IMR-90 (cell line): ENCODE measurements at regions not wholly inside any gene's neighbourhood (a gene's known extent, or its start where the extent isn't known, plus 50 kb on each side); places are given as distances from the start of the nearest gene placed in this dataset.

ENCODE experiments used
- ATAC-seq: fragments of 200-7000 bp; cut with Tn5 transposase; 2 replicates; pipeline ENCODE4 v1.9.1; 2020; ENCODE audit warnings: low read depth, mild to moderate bottlenecking, moderate library complexity
- BruUV-seq: library from RNA; stranded (reverse); fragments of 400-500 nt; replicated peaks from 2 replicates; lab custom pipeline; 2021; lab: Mats Ljungman, UMichigan
- CTCF ChIA-PET: fragments of 300-600 bp; formaldehyde crosslinking; extraction: SDS; loops from one replicate; lab custom pipeline; 2021; ENCODE audit warnings: antibody characterized with exemption; lab: Yijun Ruan, JAX
- POLR2A ChIA-PET: fragments of 300-600 bp; sonication (Branson Sonifier 250); formaldehyde crosslinking; loops from one replicate; lab custom pipeline; 2022; ENCODE audit warnings: antibody characterized with exemption; ENCODE audit not compliant: unreplicated experiment; lab: Charles Lee
- DNase-seq: peaks from one replicate; pipeline ENCODE4 v3.0.0; 2013
- H2AFZ ChIP-seq: replicated peaks from 2 replicates; pipeline ENCODE3; 2013; ENCODE audit warnings: low read length, mild to moderate bottlenecking; ENCODE audit not compliant: poor library complexity
- H2AK5ac ChIP-seq: 2 replicates; pipeline ENCODE4 v1.6.1; 2013; ENCODE audit warnings: low read depth, low read length, inconsistent platforms
- H2AK9ac ChIP-seq: replicated peaks from 2 replicates; pipeline ENCODE3; 2013; ENCODE audit warnings: mild to moderate bottlenecking, low read depth, low read length, moderate library complexity; ENCODE audit not compliant: poor library complexity
- H2BK120ac ChIP-seq: 2 replicates; pipeline ENCODE4 v1.6.1; 2013; ENCODE audit warnings: low read depth, low read length, inconsistent platforms
- H2BK15ac ChIP-seq: 3 replicates; pipeline ENCODE4 v1.6.1; 2013; ENCODE audit warnings: low read depth, low read length, inconsistent platforms
- H2BK20ac ChIP-seq: 2 replicates; pipeline ENCODE4 v1.6.1; 2013; ENCODE audit warnings: low read depth, mild to moderate bottlenecking, inconsistent platforms, low read length, moderate library complexity
- H2BK5ac ChIP-seq: 2 replicates; pipeline ENCODE4 v1.6.1; 2013; ENCODE audit warnings: mild to moderate bottlenecking, low read depth, low read length, inconsistent platforms; ENCODE audit not compliant: poor library complexity, severe bottlenecking
- H3K14ac ChIP-seq: replicated peaks from 2 replicates; pipeline ENCODE4 v1.6.1; 2013; ENCODE audit warnings: low read depth, low read length, inconsistent platforms
- H3K18ac ChIP-seq: 2 replicates; pipeline ENCODE4 v1.6.1; 2013; ENCODE audit warnings: low read depth, low read length, control low read depth
- H3K23ac ChIP-seq: 2 replicates; pipeline ENCODE4 v1.6.1; 2013; ENCODE audit warnings: low read depth, low read length, inconsistent platforms
- H3K27ac ChIP-seq: 2 replicates; pipeline ENCODE4 v1.5.1; 2013; ENCODE audit warnings: mild to moderate bottlenecking, control low read depth, low read length; ENCODE audit not compliant: insufficient read depth
- H3K27me3 ChIP-seq: 2 replicates; pipeline ENCODE4 v1.6.1; 2013; ENCODE audit warnings: low read length; ENCODE audit not compliant: control insufficient read depth, insufficient read depth
- H3K36me3 ChIP-seq: 2 replicates; pipeline ENCODE4 v1.6.1; 2013; ENCODE audit warnings: low read length, mixed read lengths; ENCODE audit not compliant: control insufficient read depth, insufficient read depth
- H3K4ac ChIP-seq: 2 replicates; pipeline ENCODE4 v1.6.1; 2013; ENCODE audit warnings: low read depth, low read length, inconsistent platforms
- H3K4me1 ChIP-seq: 2 replicates; pipeline ENCODE4 v1.6.1; 2013; ENCODE audit warnings: low read length, mixed read lengths; ENCODE audit not compliant: control insufficient read depth, insufficient read depth
- H3K4me2 ChIP-seq: 2 replicates; pipeline ENCODE4 v1.6.1; 2013; ENCODE audit warnings: low read depth, mild to moderate bottlenecking, control low read depth, low read length, moderate library complexity
- H3K4me3 ChIP-seq: 2 replicates; pipeline ENCODE4 v1.5.1; 2013; ENCODE audit warnings: low read depth, mild to moderate bottlenecking, control low read depth, low read length, moderate library complexity; ENCODE audit not compliant: insufficient read depth
- H3K56ac ChIP-seq: 2 replicates; pipeline ENCODE4 v1.6.1; 2013; ENCODE audit warnings: low read length, inconsistent platforms; ENCODE audit not compliant: insufficient read depth; ENCODE audit errors: extremely low read depth
- H3K79me1 ChIP-seq, 2 experiments: 2 replicates each; pipeline ENCODE4 v1.6.1; 2013; ENCODE audit warnings: low read length in 2 of 2, inconsistent platforms in 1 of 2, low read depth in 1 of 2
- H3K9ac ChIP-seq: 2 replicates; pipeline ENCODE4 v1.6.1; 2013; ENCODE audit warnings: low read depth, low read length, control low read depth
- H3K9me1 ChIP-seq: 2 replicates; pipeline ENCODE4 v1.6.1; 2013; ENCODE audit warnings: low read length, inconsistent platforms; ENCODE audit not compliant: insufficient read depth
- H3K9me3 ChIP-seq: 2 replicates; pipeline ENCODE4 v1.6.1; 2013; ENCODE audit warnings: low read length; ENCODE audit not compliant: control insufficient read depth, insufficient read depth
- H4K20me1 ChIP-seq: 2 replicates; pipeline ENCODE4 v1.6.1; 2013; ENCODE audit warnings: low read length, inconsistent platforms; ENCODE audit not compliant: insufficient read depth
- H4K5ac ChIP-seq: 2 replicates; pipeline ENCODE4 v1.6.1; 2013; ENCODE audit warnings: mild to moderate bottlenecking, low read depth, low read length, control low read depth
- H4K8ac ChIP-seq, 2 experiments: 2 replicates each; pipeline ENCODE4 v1.6.1; 2013; ENCODE audit warnings: low read depth in 2 of 2, low read length in 2 of 2, control low read depth in 1 of 2, inconsistent platforms in 1 of 2
- H4K91ac ChIP-seq: 2 replicates; pipeline ENCODE4 v1.6.1; 2013; ENCODE audit warnings: low read depth, low read length, inconsistent platforms; ENCODE audit not compliant: insufficient read depth
- CEBPB ChIP-seq: IDR thresholded peaks from 2 replicates; pipeline ENCODE4 v1.6.1; 2012; ENCODE audit warnings: low read depth, low read length, improper control_type of control experiment
- CHD1 ChIP-seq: IDR thresholded peaks from 2 replicates; pipeline ENCODE4 v1.6.1; 2012; ENCODE audit warnings: low read depth, low read length, improper control_type of control experiment
- FOS ChIP-seq: fragments of 150-350 bp; IDR thresholded peaks from 2 replicates; pipeline ENCODE4 v1.6.1; 2016; ENCODE audit warnings: low read depth, low read length
- MAFK ChIP-seq: IDR thresholded peaks from 2 replicates; pipeline ENCODE4 v1.6.1; 2012; ENCODE audit warnings: low read depth, low read length, improper control_type of control experiment
- MXI1 ChIP-seq: IDR thresholded peaks from 2 replicates; pipeline ENCODE4 v1.6.1; 2012; ENCODE audit warnings: low read depth, mild to moderate bottlenecking, low read length, moderate library complexity, borderline replicate concordance
- RCOR1 ChIP-seq: IDR thresholded peaks from 2 replicates; pipeline ENCODE4 v1.6.1; 2012; ENCODE audit warnings: mild to moderate bottlenecking, low read length, improper control_type of control experiment; ENCODE audit not compliant: insufficient replicate concordance
- SMC3 ChIP-seq: fragments of 150-350 bp; IDR thresholded peaks from 2 replicates; pipeline ENCODE4 v1.6.1; 2016; ENCODE audit warnings: low read depth, mild to moderate bottlenecking, antibody characterized with exemption, low read length, moderate library complexity
- WGBS, 2 experiments: methylation state at CpG; one replicate each; pipeline versions ENCODE4 v1.1.5 to v1.1.7; 2013; ENCODE audit warnings: missing lambda C conversion rate in 2 of 2; ENCODE audit not compliant: insufficient read length in 1 of 2; ENCODE audit errors: extremely low coverage in 2 of 2; 5-methylcytosine and 5-hydroxymethylcytosine counted together
- dilution Hi-C: fragments of 300-500 bp; cut with HindIII; formaldehyde crosslinking; loops from one replicate; pipeline ENCODE4 v1.14.3; 2018; ENCODE audit warnings: low sequenced_read_pairs; ENCODE audit not compliant: unreplicated experiment
- in situ Hi-C: fragments of 300-500 bp; cut with MboI; formaldehyde crosslinking; loops from 3 replicates; pipeline ENCODE4 v1.14.3; 2019; ENCODE audit warnings: low sequenced_read_pairs, inconsistent platforms, mixed read lengths
- intact Hi-C: fragments of 100-400 bp; cut with micrococcal nuclease; formaldehyde crosslinking; loops from 2 replicates; pipeline ENCODE4 v1.10.0; 2022
- TF ChIP-seq, protein P1 (sequence below): fragments of 150-350 bp; IDR thresholded peaks from 2 replicates; pipeline ENCODE4 v1.6.1; 2017; ENCODE audit warnings: mild to moderate bottlenecking, antibody characterized with exemption, low read length, low read depth

DNA sequence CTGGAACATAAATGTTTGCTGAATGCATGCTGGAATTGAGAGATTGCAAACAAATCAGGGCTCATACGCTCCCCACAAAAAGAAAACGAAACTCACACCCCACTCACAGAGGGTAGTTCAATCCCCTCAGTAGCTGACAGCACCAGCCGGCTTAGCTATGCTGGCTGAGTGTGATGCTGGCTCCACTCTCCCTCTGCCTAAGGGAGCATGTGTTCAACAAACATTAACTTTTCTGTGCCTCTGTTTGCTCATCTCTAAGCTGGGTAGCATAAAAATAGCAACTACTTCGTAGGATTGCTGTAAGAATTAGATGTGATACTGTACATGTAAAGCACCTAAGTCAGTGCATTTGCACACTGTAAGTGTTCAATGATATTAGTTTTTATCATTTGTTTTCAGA is 282.6 kb downstream of the FOXO1 start:
- H2AFZ ChIP-seq: no peak overlapping the region
- no peak overlapping the region for H3K23ac ChIP-seq
- CTCF ChIA-PET: no interaction called here
- no peaks in the 10 kb centered on the region for H4K20me1 ChIP-seq
- H3K9me1 ChIP-seq: peaks cover 2% of the 10 kb centered on the region; the same call in 1 of the 2 replicates
- no peak overlapping the region for H3K18ac ChIP-seq
- H3K27me3 ChIP-seq: peaks cover 7% of the 10 kb centered on the region
- H4K8ac ChIP-seq: no peak overlapping the region
- H3K4me2 ChIP-seq: no peak overlapping the region
- 0 out of 2 replicates have a peak, but pooled peaks cover 2% of the 10 kb centered on the region for H3K4me1 ChIP-seq
- H2BK5ac ChIP-seq: no peak overlapping the region
- H3K79me1 ChIP-seq: no peaks in the 10 kb centered on the region
- in situ Hi-C loops (no loop called here), intact Hi-C loops (no loop called here), dilution Hi-C loops (no loop called here)
- H4K91ac ChIP-seq: no peak overlapping the region
- no peaks in the 10 kb centered on the region for H3K9me3 ChIP-seq
- BruUV-seq: no TSS peak
- H2BK20ac ChIP-seq: no peak overlapping the region
- H2BK120ac ChIP-seq: no peak overlapping the region
- no peak for DNase-seq
- no peak overlapping the region for H2BK15ac ChIP-seq
- no peak overlapping the region for H2AK9ac ChIP-seq
- no peak overlapping the region for H4K5ac ChIP-seq
- H3K36me3 ChIP-seq: no peaks in the 10 kb centered on the region
- H3K9ac ChIP-seq: no peak overlapping the region
- no CpG with 5 or more reads among the region's 4 CpGs for WGBS, 2 experiments
- H2AK5ac ChIP-seq: no peak overlapping the region
- H3K56ac ChIP-seq: no peak overlapping the region
- no peak overlapping the region for H3K4ac ChIP-seq
- ATAC-seq: no peak
- POLR2A ChIA-PET: no interaction called here
- H3K4me3 ChIP-seq: no peak overlapping the region
- no peak overlapping the region for H3K27ac ChIP-seq
- no peak overlapping the region for H3K14ac ChIP-seq
- TF ChIP-seq, protein P1, sequence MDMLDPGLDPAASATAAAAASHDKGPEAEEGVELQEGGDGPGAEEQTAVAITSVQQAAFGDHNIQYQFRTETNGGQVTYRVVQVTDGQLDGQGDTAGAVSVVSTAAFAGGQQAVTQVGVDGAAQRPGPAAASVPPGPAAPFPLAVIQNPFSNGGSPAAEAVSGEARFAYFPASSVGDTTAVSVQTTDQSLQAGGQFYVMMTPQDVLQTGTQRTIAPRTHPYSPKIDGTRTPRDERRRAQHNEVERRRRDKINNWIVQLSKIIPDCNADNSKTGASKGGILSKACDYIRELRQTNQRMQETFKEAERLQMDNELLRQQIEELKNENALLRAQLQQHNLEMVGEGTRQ: no peak
- TF ChIP-seq FOS (no peak), SMC3 (no peak), MXI1 (no peak), CEBPB (no peak), MAFK (no peak), CHD1 (no peak), RCOR1 (no peak)
